Spleen (tissue), 7 donors: ENCODE measurements at regions not wholly inside any gene's neighbourhood (a gene's known extent, or its start where the extent isn't known, plus 50 kb on each side); places are given as distances from the start of the nearest gene placed in this dataset.

Experiments
- CTCF ChIP-seq, 11 experiments: fragments of 200-600 bp in 7 of 11; fragments of 450-650 bp in 4 of 11; sonication (generic) in 4 of 11; IDR thresholded peaks in 8 of 11; conservative IDR thresholded peaks in 3 of 11; 1 replicate in 7 of 11; 2 replicates in 4 of 11; pipeline versions ENCODE4 v1.4.0 to v1.8.0; 2016 to 2021; ENCODE audit warnings: antibody characterized with exemption in 11 of 11, inconsistent platforms in 4 of 11, mild to moderate bottlenecking in 1 of 11
- POLR2A ChIP-seq, 3 donors: fragments of 450-650 bp; IDR thresholded peaks; one replicate each; pipeline ENCODE4 v1.5.1; 2017; ENCODE audit warnings: antibody characterized with exemption in 3 of 3, mild to moderate bottlenecking in 1 of 3
- POLR2AphosphoS5 ChIP-seq, 3 donors: sonication (generic); formaldehyde crosslinking; IDR thresholded peaks; one replicate each; pipeline ENCODE4 v1.5.1; 2017; ENCODE audit warnings: antibody characterized with exemption in 3 of 3
- donor health status: DM: no; HTN: no; CAD: no; lungs with moderate emphysema.
- donor health status: DM: no; HTN: no; CAD: no.
- donor health status: DM: no; HTN: no; CAD: no.

GRCh38 chr5:176151281-176151680, 86.9 kb upstream of the SIMC1 start:
- no peak for TF ChIP-seq CTCF (IDR thresholded peaks at IDR 0.05 in 8 of 11, conservative IDR thresholded peaks at IDR 0.05 in 3 of 11)
- no peak for TF ChIP-seq POLR2AphosphoS5 (IDR thresholded peaks at IDR 0.05)
- no peak for TF ChIP-seq POLR2A (IDR thresholded peaks at IDR 0.05)
